ENCODE measurements at regions not wholly inside any gene's neighbourhood (a gene's known extent, or its start where the extent isn't known, plus 50 kb on each side); places are given as distances from the start of the nearest gene placed in this dataset.
"Not testable (repeated sequence)": the region's sequence is repeated elsewhere in the genome, so short reads cannot be mapped to it uniquely, and the experiment has no call there.

DNA sequence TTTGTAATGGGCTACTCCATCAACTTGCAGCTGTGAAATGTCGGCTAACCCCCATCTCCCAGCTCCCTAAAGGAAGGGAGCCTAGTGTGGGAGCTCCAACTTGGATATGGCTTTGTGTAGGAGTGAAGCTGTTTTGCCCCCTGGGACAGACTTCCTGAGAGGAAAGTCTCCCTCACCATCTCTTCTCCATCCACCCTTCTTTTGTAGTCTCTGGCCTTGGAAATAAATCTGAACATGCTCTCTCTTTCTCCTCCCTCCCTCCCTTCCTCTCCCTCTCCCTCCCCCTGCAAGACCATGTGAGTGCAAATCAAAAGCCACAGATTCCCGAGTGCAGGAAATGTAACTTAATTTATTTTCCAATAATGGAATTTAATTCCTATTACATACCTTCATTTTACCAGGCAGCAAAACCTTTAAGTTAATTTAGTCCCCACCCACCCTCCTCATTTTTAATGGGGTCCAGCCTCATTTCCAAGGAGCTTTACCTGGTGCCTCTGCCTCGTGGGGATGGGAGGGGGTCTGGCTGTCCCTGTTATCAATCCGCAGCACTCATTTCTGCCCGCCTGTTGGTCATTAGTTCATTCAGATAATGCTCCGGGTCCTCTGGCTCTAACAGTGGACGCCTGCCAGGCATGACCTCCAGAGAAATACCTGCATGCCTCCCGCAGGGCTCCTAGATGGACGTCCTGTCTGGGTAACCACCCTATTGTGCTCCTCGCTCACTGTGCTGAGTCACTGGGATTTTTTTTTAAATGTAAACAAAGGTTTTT is 122.9 kb upstream of the TAF11L2 start:
- TF ChIP-seq, protein P1, sequence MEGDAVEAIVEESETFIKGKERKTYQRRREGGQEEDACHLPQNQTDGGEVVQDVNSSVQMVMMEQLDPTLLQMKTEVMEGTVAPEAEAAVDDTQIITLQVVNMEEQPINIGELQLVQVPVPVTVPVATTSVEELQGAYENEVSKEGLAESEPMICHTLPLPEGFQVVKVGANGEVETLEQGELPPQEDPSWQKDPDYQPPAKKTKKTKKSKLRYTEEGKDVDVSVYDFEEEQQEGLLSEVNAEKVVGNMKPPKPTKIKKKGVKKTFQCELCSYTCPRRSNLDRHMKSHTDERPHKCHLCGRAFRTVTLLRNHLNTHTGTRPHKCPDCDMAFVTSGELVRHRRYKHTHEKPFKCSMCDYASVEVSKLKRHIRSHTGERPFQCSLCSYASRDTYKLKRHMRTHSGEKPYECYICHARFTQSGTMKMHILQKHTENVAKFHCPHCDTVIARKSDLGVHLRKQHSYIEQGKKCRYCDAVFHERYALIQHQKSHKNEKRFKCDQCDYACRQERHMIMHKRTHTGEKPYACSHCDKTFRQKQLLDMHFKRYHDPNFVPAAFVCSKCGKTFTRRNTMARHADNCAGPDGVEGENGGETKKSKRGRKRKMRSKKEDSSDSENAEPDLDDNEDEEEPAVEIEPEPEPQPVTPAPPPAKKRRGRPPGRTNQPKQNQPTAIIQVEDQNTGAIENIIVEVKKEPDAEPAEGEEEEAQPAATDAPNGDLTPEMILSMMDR (conservative IDR thresholded peaks at IDR 0.05) = no peak
- no peak for TF ChIP-seq ZFX (IDR thresholded peaks at IDR 0.05)
- H3K27ac ChIP-seq = no peak overlapping the region

DNA sequence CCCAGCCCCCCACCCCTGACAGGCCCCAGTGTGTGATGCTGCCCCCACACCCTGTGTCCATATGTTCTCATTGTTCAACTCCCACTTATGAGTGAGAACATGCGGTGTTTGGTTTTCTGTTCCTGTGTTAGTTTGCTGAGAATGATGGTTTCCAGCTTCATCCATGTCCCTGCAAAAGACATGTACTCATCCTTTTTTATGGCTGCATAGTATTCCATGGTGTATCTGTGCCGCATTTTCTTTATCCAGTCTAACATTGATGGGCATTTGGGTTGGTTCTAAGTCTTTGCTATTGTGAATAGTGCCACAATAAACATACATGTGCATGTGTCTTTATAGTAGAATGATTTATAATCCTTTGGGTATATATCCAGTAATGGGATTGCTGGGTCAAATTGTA is 122.1 kb upstream of the TAF11L2 start:
- not testable (repeated sequence) for H3K27ac ChIP-seq

DNA sequence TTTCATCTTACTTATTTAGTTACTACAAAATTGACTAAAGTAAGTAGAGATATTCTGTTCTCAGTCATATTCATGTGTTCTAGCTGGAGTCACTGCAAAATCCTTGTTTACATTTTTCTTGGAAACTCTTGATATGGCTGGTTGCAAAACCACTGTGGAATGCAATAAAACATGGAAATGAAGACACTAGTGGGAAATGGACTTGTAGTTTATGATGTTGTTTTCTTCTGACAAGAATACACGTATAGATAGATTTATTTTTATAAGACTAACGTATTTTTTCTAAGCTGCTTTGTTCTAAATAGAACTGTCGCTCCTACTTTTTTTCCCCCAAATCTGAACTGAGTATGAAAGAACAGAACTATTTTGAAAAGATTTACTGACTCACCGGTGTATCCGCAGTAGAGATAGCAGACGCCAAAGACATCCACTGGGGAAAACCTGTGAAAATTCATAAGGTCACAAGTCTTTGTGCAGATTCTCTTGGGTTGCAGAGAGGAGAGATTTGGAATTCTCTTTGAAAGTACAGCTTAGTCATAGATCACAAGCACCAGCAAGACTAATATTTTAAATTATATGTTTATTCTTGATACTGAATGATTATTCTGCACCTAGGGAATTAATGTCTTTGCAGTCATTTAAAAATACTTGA is 119.6 kb upstream of the TAF11L2 start:
- TF ChIP-seq, protein P1 (conservative IDR thresholded peaks at IDR 0.05) = no peak
- TF ChIP-seq ZFX (IDR thresholded peaks at IDR 0.05) = no peak
- H3K27ac ChIP-seq = no peak overlapping the region

DNA sequence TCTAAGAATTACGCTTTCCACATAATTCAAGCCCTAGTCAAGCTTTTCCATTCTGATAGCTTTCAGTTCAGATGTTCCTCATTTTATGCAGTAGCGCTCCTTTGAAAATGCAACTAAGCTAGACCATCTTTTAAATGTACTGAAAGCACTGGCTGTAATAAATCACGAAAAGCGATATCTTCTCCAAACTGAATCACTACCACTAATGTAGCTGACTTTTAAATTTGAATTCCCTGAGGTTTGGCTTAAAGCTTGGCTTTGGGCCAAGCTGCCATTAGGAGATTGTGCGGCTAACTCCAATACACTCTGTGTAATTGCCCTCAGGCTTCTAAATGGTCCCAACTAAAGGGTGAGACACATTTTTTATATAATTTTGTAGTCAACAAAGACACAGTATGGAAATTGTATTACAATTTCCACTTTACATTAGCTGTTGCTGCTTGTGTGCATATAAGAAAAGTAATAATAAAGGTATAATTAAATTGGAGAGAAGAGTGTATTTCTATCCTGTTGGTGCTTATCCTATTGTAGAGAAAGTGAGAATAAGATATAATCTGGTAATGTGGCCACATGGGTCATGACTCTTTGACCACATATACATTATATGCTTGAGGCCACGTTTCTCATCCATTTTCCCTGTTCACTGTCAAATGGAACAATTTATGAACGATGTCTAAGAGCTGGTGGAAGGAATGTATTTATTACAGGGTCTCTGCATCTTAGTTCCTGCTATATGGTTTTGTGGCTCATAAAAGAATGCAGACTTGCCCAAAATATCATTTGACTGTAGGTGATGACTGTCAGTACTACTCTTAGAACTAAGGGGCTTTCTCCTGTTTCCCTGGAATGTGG is 118.7 kb upstream of the TAF11L2 start:
- H3K27ac ChIP-seq = no peak overlapping the region
- TF ChIP-seq, protein P1 (conservative IDR thresholded peaks at IDR 0.05) = no peak
- no peak for TF ChIP-seq ZFX (IDR thresholded peaks at IDR 0.05)

DNA sequence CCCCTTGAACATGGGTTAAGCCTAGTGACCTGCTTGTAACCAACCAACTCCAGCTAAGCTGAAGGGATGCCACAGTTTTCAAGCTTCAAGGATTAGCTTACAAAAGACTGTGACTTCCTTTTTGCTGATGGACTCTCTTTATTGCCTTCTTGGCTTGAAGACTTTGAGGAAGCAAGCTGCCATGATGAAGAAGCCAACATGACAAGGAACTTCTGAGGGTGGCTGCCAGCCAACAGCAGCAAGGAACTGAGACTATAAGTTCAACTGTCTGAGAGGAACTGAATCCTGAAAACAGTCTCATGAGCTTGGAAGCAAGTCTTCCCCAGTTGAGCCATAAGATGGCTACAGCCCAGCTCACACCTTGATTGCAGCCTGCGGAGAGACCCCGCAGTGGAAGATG is 116.1 kb upstream of the TAF11L2 start:
- TF ChIP-seq ZFX (IDR thresholded peaks at IDR 0.05) = no peak
- TF ChIP-seq, protein P1 (conservative IDR thresholded peaks at IDR 0.05) = no peak
- no peak overlapping the region for H3K27ac ChIP-seq

DNA sequence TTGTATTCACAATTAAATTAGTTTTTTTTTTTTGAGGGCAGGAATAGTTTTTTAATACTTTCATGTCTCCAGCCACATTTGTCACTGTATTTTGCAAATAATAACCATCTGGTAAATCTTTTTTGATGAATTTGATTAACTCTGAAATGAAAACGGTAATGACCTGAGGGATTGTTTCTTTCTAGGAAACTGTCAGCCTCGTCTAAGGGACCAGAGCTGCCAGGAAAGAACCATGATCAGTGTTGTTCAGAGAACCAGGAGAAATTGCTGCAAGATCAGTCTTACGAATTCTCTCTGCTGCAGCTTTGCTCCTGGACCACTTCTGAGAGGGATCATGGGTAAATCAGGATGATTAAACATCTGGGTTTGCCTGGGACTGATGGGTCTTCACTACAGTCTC is 114.5 kb upstream of the TAF11L2 start:
- TF ChIP-seq, protein P1 (conservative IDR thresholded peaks at IDR 0.05) = no peak
- H3K27ac ChIP-seq = no peak overlapping the region

DNA sequence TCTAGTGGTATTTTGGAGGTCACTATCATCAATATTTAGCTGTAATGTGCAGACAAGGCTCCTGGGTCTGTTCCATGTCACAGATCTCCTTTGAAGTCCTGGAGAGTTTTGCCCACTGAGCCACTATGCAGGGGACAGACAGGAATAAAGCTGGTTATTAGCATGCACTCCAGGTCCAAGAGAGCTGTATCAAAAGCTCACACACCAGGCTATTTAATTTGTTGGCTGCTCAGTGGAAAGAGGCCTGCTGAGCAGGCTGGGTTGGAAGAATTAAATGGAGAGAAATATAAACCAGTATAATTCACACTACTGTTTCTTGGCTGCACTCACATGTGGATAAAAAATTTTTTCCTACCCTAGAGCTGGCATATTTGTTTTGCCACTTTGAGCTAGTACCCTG is 113.8 kb upstream of the TAF11L2 start:
- TF ChIP-seq ZFX (IDR thresholded peaks at IDR 0.05) = no peak
- TF ChIP-seq, protein P1 (conservative IDR thresholded peaks at IDR 0.05) = no peak
- H3K27ac ChIP-seq = no peak overlapping the region

Data from C4-2B (cell line).